ENCODE measurements at regions not wholly inside any gene's neighbourhood (a gene's known extent, or its start where the extent isn't known, plus 50 kb on each side); places are given as distances from the start of the nearest gene placed in this dataset.

DNA sequence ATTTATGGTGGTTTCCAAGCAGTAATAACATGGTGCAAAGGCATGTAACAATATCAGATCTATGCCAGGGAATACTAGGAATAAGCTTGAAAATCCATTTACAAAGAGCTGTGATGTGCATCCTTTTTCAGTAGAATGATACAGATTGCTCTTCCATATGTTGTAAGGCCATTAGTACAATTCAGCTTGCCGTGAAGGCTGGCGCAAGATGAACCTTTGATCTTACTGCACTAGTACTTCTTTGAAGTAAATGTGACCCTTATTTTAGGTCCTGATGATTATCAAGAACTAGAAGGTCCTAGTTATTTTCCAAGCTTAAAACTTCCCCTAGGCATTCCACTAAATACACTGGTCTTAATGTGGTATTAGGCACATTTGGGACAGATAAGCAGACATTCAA is 210.1 kb upstream of the CD96 start:
- TF ChIP-seq, protein P1, sequence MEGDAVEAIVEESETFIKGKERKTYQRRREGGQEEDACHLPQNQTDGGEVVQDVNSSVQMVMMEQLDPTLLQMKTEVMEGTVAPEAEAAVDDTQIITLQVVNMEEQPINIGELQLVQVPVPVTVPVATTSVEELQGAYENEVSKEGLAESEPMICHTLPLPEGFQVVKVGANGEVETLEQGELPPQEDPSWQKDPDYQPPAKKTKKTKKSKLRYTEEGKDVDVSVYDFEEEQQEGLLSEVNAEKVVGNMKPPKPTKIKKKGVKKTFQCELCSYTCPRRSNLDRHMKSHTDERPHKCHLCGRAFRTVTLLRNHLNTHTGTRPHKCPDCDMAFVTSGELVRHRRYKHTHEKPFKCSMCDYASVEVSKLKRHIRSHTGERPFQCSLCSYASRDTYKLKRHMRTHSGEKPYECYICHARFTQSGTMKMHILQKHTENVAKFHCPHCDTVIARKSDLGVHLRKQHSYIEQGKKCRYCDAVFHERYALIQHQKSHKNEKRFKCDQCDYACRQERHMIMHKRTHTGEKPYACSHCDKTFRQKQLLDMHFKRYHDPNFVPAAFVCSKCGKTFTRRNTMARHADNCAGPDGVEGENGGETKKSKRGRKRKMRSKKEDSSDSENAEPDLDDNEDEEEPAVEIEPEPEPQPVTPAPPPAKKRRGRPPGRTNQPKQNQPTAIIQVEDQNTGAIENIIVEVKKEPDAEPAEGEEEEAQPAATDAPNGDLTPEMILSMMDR (IDR thresholded peaks at IDR 0.05), result no peak
- TF ChIP-seq POLR2A (IDR thresholded peaks at IDR 0.05), result no peak

Measured in body of pancreas (tissue), 4 donors.